ENCODE measurements at regions not wholly inside any gene's neighbourhood (a gene's known extent, or its start where the extent isn't known, plus 50 kb on each side); places are given as distances from the start of the nearest gene placed in this dataset.

DNA sequence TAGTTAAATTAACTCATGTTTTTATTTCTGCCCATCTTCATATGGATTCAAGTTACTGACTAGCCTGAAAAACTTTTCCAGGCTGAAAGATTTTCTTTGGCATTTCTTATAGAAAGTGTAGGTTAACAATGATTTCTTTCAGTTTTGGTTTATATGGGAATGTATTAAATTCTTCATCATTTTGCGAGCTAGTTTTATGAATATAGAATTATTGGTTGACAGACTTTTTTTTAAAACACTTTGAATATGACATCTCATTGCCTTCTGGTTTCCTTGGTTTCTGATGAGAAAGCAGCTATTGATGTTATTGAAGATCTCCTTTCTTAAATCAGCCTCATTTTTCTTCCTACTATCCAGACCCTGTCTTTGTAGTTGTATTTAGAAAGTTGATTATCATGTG is 211.0 kb upstream of the AKR1E2 start:
- H3K9me3 ChIP-seq (ENCODE audit: control insufficient read depth, low read depth, low read length) = no peaks in the 10 kb centered on the region
- H3K9me1 ChIP-seq (ENCODE audit: control insufficient read depth, extremely low read depth, insufficient read depth, low read length) = no peaks in the 10 kb centered on the region
- no peak overlapping the region for H3K4me2 ChIP-seq (ENCODE audit: control insufficient read depth, extremely low read depth, insufficient read depth, low read depth, low read length)
- DNase-seq (ENCODE audit: low read depth, low spot score) (no peak), FAIRE-seq (no peak)
- no peaks in the 10 kb centered on the region for H3K79me2 ChIP-seq (ENCODE audit: control insufficient read depth, insufficient read depth, low read length)
- H3K27me3 ChIP-seq (ENCODE audit: control insufficient read depth, extremely low read depth, insufficient read depth, low read length) = no peaks in the 10 kb centered on the region
- dilution Hi-C loops (cut with MboI; ENCODE audit: extremely low pct_ligation_motif_present, low sequenced_read_pairs) = no loop called here
- H3K4me1 ChIP-seq (ENCODE audit: control insufficient read depth, extremely low read depth, insufficient read depth, low read length) = no peaks in the 10 kb centered on the region
- H4K20me1 ChIP-seq (ENCODE audit: control insufficient read depth, extremely low read depth, insufficient read depth, low read length) = no peaks in the 10 kb centered on the region
- H3K9ac ChIP-seq (ENCODE audit: control insufficient read depth, extremely low read depth, insufficient read depth, low read length) = no peak overlapping the region
- H3K36me3 ChIP-seq (ENCODE audit: control insufficient read depth in 2 of 2, extremely low read depth in 1 of 2, insufficient read depth in 2 of 2, low read length in 2 of 2) = no peaks in the 10 kb centered on the region
- no peak overlapping the region for H2AFZ ChIP-seq (ENCODE audit: control insufficient read depth, low read length)
- TF ChIP-seq EZH2 (IDR thresholded peaks at IDR 0.05; ENCODE audit: low read length) = no peak
- TF ChIP-seq, protein P1, sequence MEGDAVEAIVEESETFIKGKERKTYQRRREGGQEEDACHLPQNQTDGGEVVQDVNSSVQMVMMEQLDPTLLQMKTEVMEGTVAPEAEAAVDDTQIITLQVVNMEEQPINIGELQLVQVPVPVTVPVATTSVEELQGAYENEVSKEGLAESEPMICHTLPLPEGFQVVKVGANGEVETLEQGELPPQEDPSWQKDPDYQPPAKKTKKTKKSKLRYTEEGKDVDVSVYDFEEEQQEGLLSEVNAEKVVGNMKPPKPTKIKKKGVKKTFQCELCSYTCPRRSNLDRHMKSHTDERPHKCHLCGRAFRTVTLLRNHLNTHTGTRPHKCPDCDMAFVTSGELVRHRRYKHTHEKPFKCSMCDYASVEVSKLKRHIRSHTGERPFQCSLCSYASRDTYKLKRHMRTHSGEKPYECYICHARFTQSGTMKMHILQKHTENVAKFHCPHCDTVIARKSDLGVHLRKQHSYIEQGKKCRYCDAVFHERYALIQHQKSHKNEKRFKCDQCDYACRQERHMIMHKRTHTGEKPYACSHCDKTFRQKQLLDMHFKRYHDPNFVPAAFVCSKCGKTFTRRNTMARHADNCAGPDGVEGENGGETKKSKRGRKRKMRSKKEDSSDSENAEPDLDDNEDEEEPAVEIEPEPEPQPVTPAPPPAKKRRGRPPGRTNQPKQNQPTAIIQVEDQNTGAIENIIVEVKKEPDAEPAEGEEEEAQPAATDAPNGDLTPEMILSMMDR (optimal IDR thresholded peaks at IDR 0.05 in 1 of 3, IDR thresholded peaks at IDR 0.05 in 1 of 3, conservative IDR thresholded peaks at IDR 0.05 in 1 of 3; ENCODE audit: extremely low read depth in 1 of 3, insufficient read depth in 2 of 3, low read length in 3 of 3) = no peak
- no peak overlapping the region for H3K4me3 ChIP-seq (ENCODE audit: control insufficient read depth in 2 of 3, extremely low read depth in 1 of 3, insufficient read depth in 2 of 3, low read depth in 1 of 3, low read length in 3 of 3)
- no peak overlapping the region for H3K27ac ChIP-seq (ENCODE audit: control insufficient read depth, insufficient read depth, low read length)

DNA sequence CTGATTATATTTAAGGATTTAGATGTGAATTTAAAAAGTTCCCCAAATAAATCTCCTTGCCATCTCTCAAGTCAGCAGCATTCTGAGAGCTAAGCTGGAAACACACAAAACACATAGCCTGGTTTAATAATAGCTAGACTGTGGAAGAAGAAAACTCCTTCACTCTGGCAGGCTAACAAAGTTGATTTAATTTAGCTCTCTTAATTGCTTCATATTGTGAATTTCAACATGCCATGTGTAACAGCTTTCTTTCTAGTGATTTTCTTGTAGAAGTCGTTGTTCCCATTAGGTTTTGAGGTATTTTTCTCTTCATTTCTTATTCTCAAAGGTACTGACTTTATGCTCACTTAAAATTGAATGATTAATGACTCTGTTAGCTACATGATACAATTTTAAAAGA is 216.8 kb upstream of the AKR1E2 start:
- Histone ChIP-seq H3K79me2 (ENCODE audit: control insufficient read depth, insufficient read depth, low read length) (no peaks in the 10 kb centered on the region), H3K27me3 (ENCODE audit: control insufficient read depth, extremely low read depth, insufficient read depth, low read length) (no peaks in the 10 kb centered on the region), H3K4me2 (ENCODE audit: control insufficient read depth, extremely low read depth, insufficient read depth, low read depth, low read length) (no peak overlapping the region), H3K9me3 (ENCODE audit: control insufficient read depth, low read depth, low read length) (no peaks in the 10 kb centered on the region), H3K36me3 (ENCODE audit: control insufficient read depth in 2 of 2, extremely low read depth in 1 of 2, insufficient read depth in 2 of 2, low read length in 2 of 2) (no peaks in the 10 kb centered on the region), H3K9me1 (ENCODE audit: control insufficient read depth, extremely low read depth, insufficient read depth, low read length) (no peaks in the 10 kb centered on the region), H3K9ac (ENCODE audit: control insufficient read depth, extremely low read depth, insufficient read depth, low read length) (no peak overlapping the region), H3K4me3 (ENCODE audit: control insufficient read depth in 2 of 3, extremely low read depth in 1 of 3, insufficient read depth in 2 of 3, low read depth in 1 of 3, low read length in 3 of 3) (no peak overlapping the region), H3K27ac (ENCODE audit: control insufficient read depth, insufficient read depth, low read length) (no peak overlapping the region), H2AFZ (ENCODE audit: control insufficient read depth, low read length) (no peak overlapping the region), H4K20me1 (ENCODE audit: control insufficient read depth, extremely low read depth, insufficient read depth, low read length) (no peaks in the 10 kb centered on the region), H3K4me1 (ENCODE audit: control insufficient read depth, extremely low read depth, insufficient read depth, low read length) (no peaks in the 10 kb centered on the region)
- FAIRE-seq = no peak
- dilution Hi-C loops (cut with MboI; ENCODE audit: extremely low pct_ligation_motif_present, low sequenced_read_pairs) = no loop called here
- TF ChIP-seq, protein P1 (optimal IDR thresholded peaks at IDR 0.05 in 1 of 3, IDR thresholded peaks at IDR 0.05 in 1 of 3, conservative IDR thresholded peaks at IDR 0.05 in 1 of 3; ENCODE audit: extremely low read depth in 1 of 3, insufficient read depth in 2 of 3, low read length in 3 of 3) = no peak
- no peak for TF ChIP-seq EZH2 (IDR thresholded peaks at IDR 0.05; ENCODE audit: low read length)
- DNase-seq (ENCODE audit: low read depth, low spot score) = no peak

Data from keratinocyte (primary cell).